Tibial nerve (tissue), 4 donors: ENCODE measurements at regions not wholly inside any gene's neighbourhood (a gene's known extent, or its start where the extent isn't known, plus 50 kb on each side); places are given as distances from the start of the nearest gene placed in this dataset.

Experiments
- DNase-seq, 2 donors: peaks; one replicate each; pipeline ENCODE4 v3.0.0-alpha.2; 2019; ENCODE audit warnings: low spot score in 2 of 2
- H3K27ac ChIP-seq, 4 donors: fragments of 200-600 bp; sonication (generic) in 3 of 4; one replicate each; pipeline ENCODE4 v1.5.1; 2017 to 2019; ENCODE audit warnings: mild to moderate bottlenecking in 1 of 4
- H3K27me3 ChIP-seq, 2 donors: fragments of 200-600 bp; sonication (generic) in 1 of 2; one replicate each; pipeline versions ENCODE4 v1.5.1 to v1.6.0; 2017 to 2019
- H3K36me3 ChIP-seq, 3 donors: fragments of 200-600 bp; sonication (generic); one replicate each; pipeline ENCODE4 v1.5.1; 2018 to 2019
- H3K4me1 ChIP-seq, 4 donors: fragments of 200-600 bp; sonication (generic) in 3 of 4; one replicate each; pipeline ENCODE4 v1.5.1; 2017 to 2019
- H3K4me3 ChIP-seq, 4 donors: fragments of 200-600 bp; sonication (generic) in 3 of 4; one replicate each; pipeline ENCODE4 v1.5.1; 2017 to 2019; ENCODE audit warnings: mild to moderate bottlenecking in 1 of 4, moderate library complexity in 1 of 4
- H3K9me3 ChIP-seq, 4 donors: fragments of 200-600 bp; sonication (generic) in 3 of 4; one replicate each; pipeline ENCODE4 v1.5.1; 2017 to 2019
- CTCF ChIP-seq, 5 experiments: fragments of 200-600 bp in 3 of 5; fragments of 450-650 bp in 2 of 5; sonication (generic) in 3 of 5; IDR thresholded peaks; one replicate each; pipeline ENCODE4 v1.5.1; 2016 to 2019; ENCODE audit warnings: antibody characterized with exemption in 5 of 5, mild to moderate bottlenecking in 3 of 5, moderate library complexity in 2 of 5
- EP300 ChIP-seq, 2 donors: sonication (generic); formaldehyde crosslinking; IDR thresholded peaks; one replicate each; pipeline ENCODE4 v1.6.1; 2017; ENCODE audit warnings: antibody characterized with exemption in 2 of 2, mild to moderate bottlenecking in 1 of 2
- POLR2A ChIP-seq, 2 donors: fragments of 450-650 bp; IDR thresholded peaks; one replicate each; pipeline ENCODE4 v1.6.1; 2017; ENCODE audit warnings: antibody characterized with exemption in 2 of 2, mild to moderate bottlenecking in 2 of 2, moderate library complexity in 2 of 2
- WGBS, 2 donors: methylation state at CpG; one replicate each; pipeline ENCODE4 v1.1.5; 2018; 5-methylcytosine and 5-hydroxymethylcytosine counted together

- H3K4me1 ChIP-seq = no peaks in the 10 kb centered on the region
- no peak overlapping the region for H3K27ac ChIP-seq
- H3K4me3 ChIP-seq = no peak overlapping the region
- no peak for DNase-seq
- 88 to 93% methylated on average over 2 of the region's 2 CpGs for WGBS, 2 donors
- H3K27me3 ChIP-seq = no peaks in the 10 kb centered on the region
- no peak for TF ChIP-seq POLR2A (IDR thresholded peaks at IDR 0.05)
- no peak for TF ChIP-seq EP300 (IDR thresholded peaks at IDR 0.05)
- no peak for TF ChIP-seq CTCF (IDR thresholded peaks at IDR 0.05)
- H3K36me3 ChIP-seq = no peaks in the 10 kb centered on the region
- H3K9me3 ChIP-seq = no peaks in the 10 kb centered on the region
Observed at GRCh38 chr3:84830476-84830875, 128.3 kb upstream of the CADM2 start.

DNA sequence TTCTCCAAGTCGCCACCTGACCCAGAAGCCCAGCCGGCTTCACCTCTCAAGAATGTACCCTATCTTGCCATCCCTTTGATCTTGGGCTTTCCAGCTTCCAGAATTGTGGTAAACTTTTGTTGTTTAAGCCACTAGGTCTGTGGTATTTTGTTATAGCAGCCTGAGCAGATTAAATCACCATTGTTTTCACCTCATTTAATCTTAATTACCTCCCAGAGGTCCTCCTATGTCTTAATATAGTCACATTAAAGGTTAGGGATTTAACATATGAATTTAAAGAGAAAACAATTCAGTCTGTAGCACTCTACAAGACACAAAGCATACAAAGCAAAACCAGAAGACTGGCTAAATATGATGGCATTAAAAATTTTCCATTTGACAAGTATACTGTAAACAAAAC is 123.4 kb upstream of the CADM2 start:
- 84 to 86% methylated on average over 2 of the region's 2 CpGs for WGBS, 2 donors
- DNase-seq = no peak
- no peaks in the 10 kb centered on the region for H3K4me1 ChIP-seq
- H3K27me3 ChIP-seq = no peaks in the 10 kb centered on the region
- H3K4me3 ChIP-seq = no peak overlapping the region
- no peaks in the 10 kb centered on the region for H3K36me3 ChIP-seq
- no peaks in the 10 kb centered on the region for H3K9me3 ChIP-seq
- H3K27ac ChIP-seq = no peak overlapping the region
- TF ChIP-seq EP300 (IDR thresholded peaks at IDR 0.05) (no peak), CTCF (IDR thresholded peaks at IDR 0.05) (no peak), POLR2A (IDR thresholded peaks at IDR 0.05) (no peak)

DNA sequence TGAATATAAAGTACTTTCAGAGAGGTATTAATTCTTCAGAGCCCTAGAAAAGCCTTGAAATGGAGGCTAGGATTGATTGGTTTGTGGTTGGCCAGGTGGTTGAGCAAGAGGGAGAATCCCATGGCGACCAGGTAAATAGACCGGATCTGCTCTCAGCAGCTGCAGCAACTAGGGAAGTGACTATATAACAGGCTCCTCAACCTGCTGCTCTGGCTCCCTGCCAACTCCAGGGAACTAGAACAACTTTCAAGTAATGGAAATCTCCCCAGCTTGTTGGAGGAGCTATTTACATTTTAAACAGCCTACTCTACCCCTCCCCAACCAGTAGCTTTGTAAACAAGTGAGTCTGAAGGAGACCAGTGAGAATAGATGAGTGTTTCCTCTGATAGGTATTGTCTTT is 121.8 kb upstream of the CADM2 start:
- no peak for DNase-seq

DNA sequence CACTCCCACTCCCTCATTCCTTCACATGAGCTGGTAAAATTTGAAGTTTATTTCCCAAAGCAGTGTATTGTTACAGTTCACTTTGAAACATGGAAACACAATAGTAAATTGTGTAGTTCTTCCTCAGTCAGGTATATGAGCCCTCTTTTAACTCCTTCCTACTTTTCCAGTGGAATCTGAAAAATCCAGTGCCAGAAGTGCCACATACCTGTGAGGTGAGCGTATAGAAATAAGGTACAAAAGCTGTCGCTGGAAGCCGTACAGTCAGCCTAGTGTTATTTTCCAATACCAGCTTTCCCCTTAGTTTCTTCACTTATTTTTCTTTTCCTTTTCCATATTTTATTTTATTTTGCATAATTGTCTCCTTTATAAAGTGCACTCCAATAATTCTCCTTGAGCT is 81.7 kb upstream of the CADM2 start:
- no peak overlapping the region for H3K4me3 ChIP-seq
- H3K4me1 ChIP-seq = no peaks in the 10 kb centered on the region
- 95 to 96% methylated on average over 3 of the region's 3 CpGs for WGBS, 2 donors
- no peaks in the 10 kb centered on the region for H3K27me3 ChIP-seq
- H3K9me3 ChIP-seq = no peaks in the 10 kb centered on the region
- DNase-seq = no peak
- no peaks in the 10 kb centered on the region for H3K36me3 ChIP-seq
- H3K27ac ChIP-seq = no peak overlapping the region
- TF ChIP-seq EP300 (IDR thresholded peaks at IDR 0.05) = no peak
- TF ChIP-seq CTCF (IDR thresholded peaks at IDR 0.05) = no peak
- no peak for TF ChIP-seq POLR2A (IDR thresholded peaks at IDR 0.05)

More for the DNA sequence above, 121.8 kb upstream of the CADM2 start:
- Histone ChIP-seq H3K36me3 (no peaks in the 10 kb centered on the region), H3K27ac (no peak overlapping the region), H3K4me3 (no peak overlapping the region), H3K27me3 (no peaks in the 10 kb centered on the region), H3K4me1 (no peaks in the 10 kb centered on the region), H3K9me3 (no peaks in the 10 kb centered on the region)
- 12 to 13% methylated on average over 2 of the region's 2 CpGs for WGBS, 2 donors
- no peak for TF ChIP-seq CTCF (IDR thresholded peaks at IDR 0.05)
- no peak for TF ChIP-seq EP300 (IDR thresholded peaks at IDR 0.05)
- TF ChIP-seq POLR2A (IDR thresholded peaks at IDR 0.05) = no peak

DNA sequence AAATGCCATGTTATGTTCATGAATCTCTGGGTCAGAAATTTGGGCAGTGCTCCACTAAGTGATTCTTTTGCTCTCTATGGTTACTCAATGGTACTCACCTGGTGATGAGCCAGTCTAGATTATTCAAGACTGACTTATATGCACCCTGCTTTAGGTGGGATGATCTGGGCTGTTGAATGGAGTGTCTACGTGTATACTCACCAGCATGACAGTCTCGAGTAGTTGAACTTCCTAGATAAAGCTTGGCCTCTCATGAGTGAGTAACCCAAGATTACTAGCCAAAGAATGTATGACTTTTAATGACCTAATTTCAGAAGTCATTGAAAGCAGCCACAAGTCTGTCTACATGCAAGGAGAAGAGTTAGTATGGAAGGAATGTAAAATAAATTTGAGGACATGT is 77.5 kb upstream of the CADM2 start:
- no peak overlapping the region for H3K27ac ChIP-seq
- H3K27me3 ChIP-seq = no peaks in the 10 kb centered on the region
- WGBS, 2 donors = 89 to 91% methylated on average over 2 of the region's 2 CpGs
- H3K9me3 ChIP-seq = no peaks in the 10 kb centered on the region
- DNase-seq = no peak
- TF ChIP-seq EP300 (IDR thresholded peaks at IDR 0.05) (no peak), CTCF (IDR thresholded peaks at IDR 0.05) (no peak), POLR2A (IDR thresholded peaks at IDR 0.05) (no peak)
- no peak overlapping the region for H3K4me3 ChIP-seq
- H3K36me3 ChIP-seq = no peaks in the 10 kb centered on the region
- no peaks in the 10 kb centered on the region for H3K4me1 ChIP-seq
